Mesenchymal stem cell (in vitro differentiated cells and primary cell): ENCODE measurements at regions not wholly inside any gene's neighbourhood (a gene's known extent, or its start where the extent isn't known, plus 50 kb on each side); places are given as distances from the start of the nearest gene placed in this dataset.

Experiments used
- DNase-seq: peaks from one replicate; pipeline ENCODE4 v3.0.0-alpha.2; 2013
- H2AFZ ChIP-seq: one replicate; pipeline ENCODE4 v1.6.1; 2013; ENCODE audit warnings: low read depth, mild to moderate bottlenecking, control low read depth, inconsistent platforms, low read length, moderate library complexity
- H2AK5ac ChIP-seq: 2 replicates; pipeline ENCODE4 v1.6.1; 2013; ENCODE audit warnings: low read length, moderate library complexity, mild to moderate bottlenecking, inconsistent platforms; ENCODE audit not compliant: severe bottlenecking
- H2BK120ac ChIP-seq: one replicate; pipeline ENCODE4 v1.6.1; 2013; ENCODE audit warnings: low read depth, mild to moderate bottlenecking, inconsistent platforms, low read length, moderate library complexity
- H2BK12ac ChIP-seq, 2 experiments: one replicate each; pipeline ENCODE4 v1.6.1; 2013; ENCODE audit warnings: inconsistent platforms in 2 of 2, low read length in 2 of 2, mild to moderate bottlenecking in 2 of 2, moderate library complexity in 2 of 2, control low read depth in 1 of 2
- H2BK15ac ChIP-seq: one replicate; pipeline ENCODE4 v1.6.1; 2013; ENCODE audit warnings: mild to moderate bottlenecking, low read depth, inconsistent platforms; ENCODE audit not compliant: poor library complexity, severe bottlenecking
- H2BK5ac ChIP-seq: 2 replicates; pipeline ENCODE4 v1.6.1; 2013; ENCODE audit warnings: low read depth, mild to moderate bottlenecking, low read length, control low read depth, inconsistent platforms; ENCODE audit not compliant: poor library complexity, severe bottlenecking
- H3K14ac ChIP-seq, 2 experiments: one replicate each; pipeline ENCODE4 v1.6.1; 2013; ENCODE audit warnings: inconsistent platforms in 2 of 2, low read length in 2 of 2, control low read depth in 1 of 2, mild to moderate bottlenecking in 1 of 2, moderate library complexity in 1 of 2
- H3K18ac ChIP-seq, 2 experiments: one replicate each; pipeline ENCODE4 v1.6.1; 2013; ENCODE audit warnings: inconsistent platforms in 2 of 2, low read length in 2 of 2, control low read depth in 1 of 2, low read depth in 1 of 2, mild to moderate bottlenecking in 1 of 2
- H3K23ac ChIP-seq, 2 experiments: one replicate each; pipeline ENCODE4 v1.6.1; 2013; ENCODE audit warnings: inconsistent platforms in 2 of 2, low read length in 2 of 2, mild to moderate bottlenecking in 2 of 2, moderate library complexity in 2 of 2, control low read depth in 1 of 2
- H3K27ac ChIP-seq: 2 replicates; pipeline ENCODE4 v1.5.1; 2013; ENCODE audit warnings: mild to moderate bottlenecking, moderate library complexity, low read length, control low read depth, inconsistent platforms; ENCODE audit not compliant: poor library complexity, severe bottlenecking
- H3K27me3 ChIP-seq, 2 experiments: 2 replicates each; pipeline versions ENCODE4 v1.6.1 to v1.7.0; 2013; ENCODE audit warnings: low read length in 2 of 2, mild to moderate bottlenecking in 2 of 2, moderate library complexity in 2 of 2, control low read depth in 1 of 2, inconsistent platforms in 1 of 2; ENCODE audit not compliant: control insufficient read depth in 1 of 2, insufficient read depth in 1 of 2
- H3K36me3 ChIP-seq, 2 experiments: 2 replicates each; pipeline versions ENCODE4 v1.6.1 to v1.7.0; 2013; ENCODE audit warnings: low read length in 2 of 2, control low read depth in 1 of 2, inconsistent platforms in 1 of 2, low read depth in 1 of 2, mild to moderate bottlenecking in 1 of 2; ENCODE audit not compliant: insufficient read depth in 2 of 2, control insufficient read depth in 1 of 2
- H3K4ac ChIP-seq, 2 experiments: one replicate each; pipeline ENCODE4 v1.6.1; 2013; ENCODE audit warnings: inconsistent platforms in 2 of 2, low read length in 2 of 2, mild to moderate bottlenecking in 2 of 2, moderate library complexity in 2 of 2, control low read depth in 1 of 2, low read depth in 1 of 2
- H3K4me1 ChIP-seq: 2 replicates; pipeline ENCODE4 v1.6.1; 2013; ENCODE audit warnings: low read depth, low read length, control low read depth; ENCODE audit not compliant: control insufficient read depth, insufficient read depth
- H3K4me2 ChIP-seq: 2 replicates; pipeline ENCODE4 v1.6.1; 2013; ENCODE audit warnings: low read length, mild to moderate bottlenecking, inconsistent platforms; ENCODE audit not compliant: poor library complexity, severe bottlenecking
- H3K4me3 ChIP-seq, 2 experiments: 2 replicates each; pipeline versions ENCODE4 v1.5.1 to v1.7.0; 2013; ENCODE audit warnings: low read length in 2 of 2, mild to moderate bottlenecking in 2 of 2, control low read depth in 1 of 2, low read depth in 1 of 2; ENCODE audit not compliant: insufficient read depth in 1 of 2
- H3K79me1 ChIP-seq: replicated peaks from 2 replicates; pipeline ENCODE4 v1.6.1; 2013; ENCODE audit warnings: mild to moderate bottlenecking, control low read depth, low read length, inconsistent platforms; ENCODE audit not compliant: poor library complexity, severe bottlenecking
- H3K9ac ChIP-seq: 2 replicates; pipeline ENCODE4 v1.7.0; 2013; ENCODE audit warnings: mild to moderate bottlenecking, low read length, moderate library complexity
- H3K9me3 ChIP-seq: 2 replicates; pipeline ENCODE4 v1.7.0; 2013; ENCODE audit warnings: mild to moderate bottlenecking, low read length; ENCODE audit not compliant: control insufficient read depth
- H4K8ac ChIP-seq: one replicate; pipeline ENCODE4 v1.6.1; 2013; ENCODE audit warnings: inconsistent platforms, mild to moderate bottlenecking, low read length, moderate library complexity
- H4K91ac ChIP-seq: one replicate; pipeline ENCODE4 v1.6.1; 2013; ENCODE audit warnings: mild to moderate bottlenecking, low read length, inconsistent platforms
- WGBS: methylation state at CpG from one replicate; pipeline ENCODE4 v1.1.7; 2013; ENCODE audit warnings: mixed read lengths; 5-methylcytosine and 5-hydroxymethylcytosine counted together

- Histone ChIP-seq H3K4me2 (no peak overlapping the region), H3K27ac (no peak overlapping the region), H2AK5ac (no peak overlapping the region), H2AFZ (no peak overlapping the region), H3K4me3 (no peak overlapping the region), H3K27me3 (no peaks in the 10 kb centered on the region), H2BK15ac (no peak overlapping the region), H2BK120ac (no peak overlapping the region), H3K9me3 (no peaks in the 10 kb centered on the region), H3K23ac (no peak overlapping the region), H3K14ac (peak overlapping the region in 1 of 2 experiments; percentile 7), H3K9ac (no peak overlapping the region), H3K36me3 (no peaks in the 10 kb centered on the region), H3K4ac (peak overlapping the region in 1 of 2 experiments; percentile 34), H2BK5ac (no peak overlapping the region), H2BK12ac (peak overlapping the region in 1 of 2 experiments; percentile 49), H4K8ac (no peak overlapping the region), H3K4me1 (no peaks in the 10 kb centered on the region), H4K91ac (no peak overlapping the region), H3K18ac (peak overlapping the region in 1 of 2 experiments; percentile 65), H3K79me1 (no peaks in the 10 kb centered on the region)
- 79% methylated on average over 8 of the region's 9 CpGs for WGBS
- no peak for DNase-seq
These were observed 98.9 kb upstream of the IRF2BP2 start for GRCh38 chr1:234708700-234709395.

GRCh38 chr1:234707641-234708040 lies 97.7 kb upstream of the IRF2BP2 start:
- whole genome bisulfite sequencing: 75% methylated on average over 1 of the region's 1 CpG
- Histone ChIP-seq H3K4ac (no peak overlapping the region), H3K4me3 (no peak overlapping the region), H3K23ac (no peak overlapping the region), H3K14ac (no peak overlapping the region), H4K91ac (no peak overlapping the region), H2BK15ac (no peak overlapping the region), H3K4me1 (no peaks in the 10 kb centered on the region), H2BK12ac (no peak overlapping the region), H2AK5ac (no peak overlapping the region), H3K27ac (no peak overlapping the region), H3K4me2 (no peak overlapping the region), H3K18ac (peak overlapping the region; percentile 8 to 60), H2BK5ac (no peak overlapping the region), H4K8ac (no peak overlapping the region), H2BK120ac (no peak overlapping the region), H3K79me1 (no peaks in the 10 kb centered on the region), H2AFZ (no peak overlapping the region), H3K9me3 (no peaks in the 10 kb centered on the region), H3K9ac (peak overlapping the region; percentile 25), H3K27me3 (no peaks in the 10 kb centered on the region), H3K36me3 (no peaks in the 10 kb centered on the region)
- DNase-seq: no peak

- Histone ChIP-seq H4K8ac (no peak overlapping the region), H2AK5ac (no peak overlapping the region), H3K23ac (no peak overlapping the region), H3K4me2 (no peak overlapping the region), H3K27ac (no peak overlapping the region), H3K18ac (no peak overlapping the region), H3K36me3 (no peaks in the 10 kb centered on the region), H2BK120ac (no peak overlapping the region), H4K91ac (no peak overlapping the region), H3K14ac (no peak overlapping the region), H2AFZ (no peak overlapping the region), H2BK12ac (peak overlapping the region in 1 of 2 experiments; percentile 31), H2BK5ac (no peak overlapping the region), H2BK15ac (no peak overlapping the region), H3K27me3 (no peaks in the 10 kb centered on the region), H3K4me3 (no peak overlapping the region), H3K4ac (no peak overlapping the region), H3K9me3 (no peaks in the 10 kb centered on the region), H3K79me1 (no peaks in the 10 kb centered on the region), H3K4me1 (no peaks in the 10 kb centered on the region), H3K9ac (no peak overlapping the region)
- no peak for DNase-seq
- no CpG with 5 or more reads among the region's 1 CpG for WGBS
These were observed 97.0 kb upstream of the IRF2BP2 start for GRCh38 chr1:234706931-234707330.

- no peak for DNase-seq
These were observed 96.2 kb upstream of the IRF2BP2 start for GRCh38 chr1:234706199-234706598.

More at GRCh38 chr1:234706199-234706598, 96.2 kb upstream of the IRF2BP2 start:
- no peak overlapping the region for H2BK15ac ChIP-seq
- no peak overlapping the region for H2AFZ ChIP-seq
- no peak overlapping the region for H3K4me2 ChIP-seq
- H2BK12ac ChIP-seq: no peak overlapping the region
- no peak overlapping the region for H3K27ac ChIP-seq
- H3K4me3 ChIP-seq: no peak overlapping the region
- H2BK120ac ChIP-seq: no peak overlapping the region
- WGBS: 94% methylated on average over 3 of the region's 3 CpGs
- H3K9ac ChIP-seq: no peak overlapping the region
- H3K9me3 ChIP-seq: no peaks in the 10 kb centered on the region
- no peak overlapping the region for H3K18ac ChIP-seq
- H3K14ac ChIP-seq: no peak overlapping the region
- no peak overlapping the region for H3K23ac ChIP-seq
- H2BK5ac ChIP-seq: no peak overlapping the region
- no peak overlapping the region for H2AK5ac ChIP-seq
- no peak overlapping the region for H4K91ac ChIP-seq
- no peak overlapping the region for H3K4ac ChIP-seq
- no peaks in the 10 kb centered on the region for H3K27me3 ChIP-seq
- no peak overlapping the region for H4K8ac ChIP-seq
- H3K36me3 ChIP-seq: no peaks in the 10 kb centered on the region
- H3K4me1 ChIP-seq: no peaks in the 10 kb centered on the region
- no peaks in the 10 kb centered on the region for H3K79me1 ChIP-seq
